Kidney epithelial cell (primary cell): ENCODE measurements at regions not wholly inside any gene's neighbourhood (a gene's known extent, or its start where the extent isn't known, plus 50 kb on each side); places are given as distances from the start of the nearest gene placed in this dataset.

ENCODE experiments used
- DNase-seq: peaks from one replicate; pipeline ENCODE4 v3.0.0-alpha.2; 2010; ENCODE audit warnings: low read depth
- H3K27me3 ChIP-seq: 2 replicates; pipeline ENCODE4 v1.6.0; 2011; ENCODE audit warnings: low read length; ENCODE audit not compliant: control insufficient read depth, insufficient read depth
- H3K36me3 ChIP-seq: 2 replicates; pipeline ENCODE4 v1.5.1; 2011; ENCODE audit warnings: low read length; ENCODE audit not compliant: control insufficient read depth, insufficient read depth
- H3K4me3 ChIP-seq: 2 replicates; pipeline ENCODE4 v1.5.1; 2011; ENCODE audit warnings: low read depth, mild to moderate bottlenecking, control low read depth, low read length
- TF ChIP-seq, protein P1 (sequence below): IDR thresholded peaks from 2 replicates; pipeline ENCODE4 v1.5.1; 2011; ENCODE audit warnings: mild to moderate bottlenecking, moderate library complexity, low read length, control low read depth, inconsistent platforms; ENCODE audit not compliant: insufficient read depth, poor library complexity, severe bottlenecking

DNA sequence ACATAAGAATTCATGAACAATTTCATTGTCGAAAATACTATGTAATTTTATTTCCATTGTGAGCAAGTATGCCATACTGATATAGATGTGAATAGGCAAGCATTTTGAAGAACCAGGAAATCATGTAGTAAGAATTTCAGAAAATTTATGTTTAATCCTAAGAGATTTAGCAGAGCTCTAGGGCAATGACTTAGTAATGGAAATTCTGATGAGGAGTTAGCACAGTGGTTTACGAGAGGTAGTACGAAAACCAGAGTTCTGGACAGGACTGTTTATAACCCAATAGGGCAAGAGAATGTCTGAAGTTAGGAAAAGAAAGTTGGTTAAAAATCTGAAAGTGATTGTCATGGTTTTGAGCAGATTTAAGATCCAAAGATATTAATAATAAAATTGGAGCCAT is 439.6 kb upstream of the DEPDC1 start:
- Histone ChIP-seq H3K4me3 (no peak overlapping the region), H3K27me3 (no peaks in the 10 kb centered on the region), H3K36me3 (no peaks in the 10 kb centered on the region)
- no peak for DNase-seq
- TF ChIP-seq, protein P1, sequence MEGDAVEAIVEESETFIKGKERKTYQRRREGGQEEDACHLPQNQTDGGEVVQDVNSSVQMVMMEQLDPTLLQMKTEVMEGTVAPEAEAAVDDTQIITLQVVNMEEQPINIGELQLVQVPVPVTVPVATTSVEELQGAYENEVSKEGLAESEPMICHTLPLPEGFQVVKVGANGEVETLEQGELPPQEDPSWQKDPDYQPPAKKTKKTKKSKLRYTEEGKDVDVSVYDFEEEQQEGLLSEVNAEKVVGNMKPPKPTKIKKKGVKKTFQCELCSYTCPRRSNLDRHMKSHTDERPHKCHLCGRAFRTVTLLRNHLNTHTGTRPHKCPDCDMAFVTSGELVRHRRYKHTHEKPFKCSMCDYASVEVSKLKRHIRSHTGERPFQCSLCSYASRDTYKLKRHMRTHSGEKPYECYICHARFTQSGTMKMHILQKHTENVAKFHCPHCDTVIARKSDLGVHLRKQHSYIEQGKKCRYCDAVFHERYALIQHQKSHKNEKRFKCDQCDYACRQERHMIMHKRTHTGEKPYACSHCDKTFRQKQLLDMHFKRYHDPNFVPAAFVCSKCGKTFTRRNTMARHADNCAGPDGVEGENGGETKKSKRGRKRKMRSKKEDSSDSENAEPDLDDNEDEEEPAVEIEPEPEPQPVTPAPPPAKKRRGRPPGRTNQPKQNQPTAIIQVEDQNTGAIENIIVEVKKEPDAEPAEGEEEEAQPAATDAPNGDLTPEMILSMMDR = no peak

GRCh38 chr1:68938051-68938666 is 441.3 kb upstream of the DEPDC1 start:
- H3K27me3 ChIP-seq = no peaks in the 10 kb centered on the region
- TF ChIP-seq, protein P1 = no peak
- no peak for DNase-seq
- H3K36me3 ChIP-seq = no peaks in the 10 kb centered on the region
- no peak overlapping the region for H3K4me3 ChIP-seq

DNA sequence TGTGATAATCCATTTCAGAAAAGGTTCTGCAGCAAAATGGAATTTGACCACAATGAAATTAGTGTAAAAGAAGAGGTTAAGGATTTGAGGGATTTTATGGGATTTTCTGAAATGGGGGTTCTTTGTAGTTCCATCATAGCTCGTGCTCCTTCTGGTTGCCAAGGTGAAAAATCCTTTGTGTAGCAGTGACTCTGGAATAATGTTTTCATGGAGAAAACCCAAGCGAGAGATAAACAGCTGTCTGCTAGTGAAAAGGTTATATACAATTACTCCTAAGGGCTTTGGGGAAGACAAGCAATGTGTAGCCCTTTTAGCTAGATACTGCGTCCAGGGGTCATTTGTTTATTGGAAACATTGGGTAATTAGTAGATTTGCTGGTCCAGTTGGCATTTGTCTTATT is 453.2 kb upstream of the DEPDC1 start:
- no peak for DNase-seq
- no peaks in the 10 kb centered on the region for H3K36me3 ChIP-seq

GRCh38 chr1:68953311-68953710 is 456.4 kb upstream of the DEPDC1 start:
- DNase-seq = no peak
- no peaks in the 10 kb centered on the region for H3K36me3 ChIP-seq
- H3K4me3 ChIP-seq = no peak overlapping the region
- no peaks in the 10 kb centered on the region for H3K27me3 ChIP-seq
- TF ChIP-seq, protein P1 = no peak

More for the DNA sequence above, 453.2 kb upstream of the DEPDC1 start:
- TF ChIP-seq, protein P1 = no peak
- Histone ChIP-seq H3K4me3 (no peak overlapping the region), H3K27me3 (no peaks in the 10 kb centered on the region)

GRCh38 chr1:68954841-68955240 is 458.0 kb upstream of the DEPDC1 start:
- TF ChIP-seq, protein P1 = no peak
- Histone ChIP-seq H3K36me3 (no peaks in the 10 kb centered on the region), H3K4me3 (no peak overlapping the region), H3K27me3 (no peaks in the 10 kb centered on the region)
- peak; percentile 78 for DNase-seq

- DNase-seq = no peak
Observed at GRCh38 chr1:68955424-68955823, 458.5 kb upstream of the DEPDC1 start.

More at GRCh38 chr1:68955424-68955823, 458.5 kb upstream of the DEPDC1 start:
- H3K36me3 ChIP-seq = no peaks in the 10 kb centered on the region
- no peaks in the 10 kb centered on the region for H3K27me3 ChIP-seq
- TF ChIP-seq, protein P1 = no peak
- H3K4me3 ChIP-seq = no peak overlapping the region
